ENCODE measurements at regions not wholly inside any gene's neighbourhood (a gene's known extent, or its start where the extent isn't known, plus 50 kb on each side); places are given as distances from the start of the nearest gene placed in this dataset.

DNA sequence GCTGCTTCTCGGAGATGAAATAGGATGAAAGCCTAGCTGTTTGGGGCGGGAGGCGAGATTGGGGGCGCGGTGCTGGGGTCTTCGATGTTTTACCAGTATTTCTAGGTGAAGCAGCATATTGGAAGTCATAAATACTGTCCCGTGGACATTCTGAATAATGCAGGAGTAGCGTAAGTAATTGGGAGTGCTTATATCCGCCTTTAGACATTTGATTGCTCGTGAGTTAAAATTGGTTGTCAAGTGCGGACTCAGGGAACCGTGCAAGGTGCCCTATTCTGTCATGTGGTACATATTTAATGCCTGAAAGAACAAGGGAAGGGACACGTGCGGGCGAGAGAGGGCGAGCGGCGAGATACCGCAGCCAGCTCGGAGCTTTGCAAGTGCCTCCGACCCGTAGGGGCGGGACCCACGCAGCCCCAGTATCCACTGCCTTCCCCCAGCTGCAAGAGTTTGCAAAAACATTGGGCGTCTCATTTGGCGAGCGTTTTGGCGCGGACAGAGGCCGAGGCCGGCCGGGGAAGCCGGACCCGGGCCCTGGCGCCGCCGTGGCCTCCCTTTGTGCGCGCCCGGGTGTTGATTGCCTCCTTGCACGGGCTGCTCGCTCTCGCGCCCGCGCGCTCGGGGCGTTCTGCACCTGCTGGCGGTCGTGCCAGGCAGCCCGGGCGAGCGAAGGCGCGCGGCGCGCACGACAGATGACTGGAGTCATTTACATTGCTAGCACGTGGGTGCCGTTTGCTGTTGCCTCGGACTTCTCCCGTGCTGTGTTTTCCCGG lies 849.8 kb upstream of the RBFOX1 start:
- in situ Hi-C loops (cut with HindIII; ENCODE audit: extremely low pct_ligation_motif_present, low pct_unique_long_range_greater_than_20kb) (no loop called here), intact Hi-C loops (cut with micrococcal nuclease; ENCODE audit: unreplicated experiment) (no loop called here)
- no peak overlapping the region for H2AFZ ChIP-seq (ENCODE audit: low read length)
- H3K27me3 ChIP-seq (ENCODE audit: control insufficient read depth in 1 of 2, insufficient read depth in 2 of 2, low read length in 2 of 2), result no peaks in the 10 kb centered on the region
- H4K20me1 ChIP-seq (ENCODE audit: insufficient read depth, low read length), result no peaks in the 10 kb centered on the region
- WGBS (ENCODE audit: low lambda C conversion rate), result 34% methylated on average over 33 of the region's 65 CpGs
- peaks cover under 1% of the 10 kb centered on the region; the same call in 1 of the 2 replicates for H3K9me3 ChIP-seq (ENCODE audit: low read length)
- no peak overlapping the region for H3K9ac ChIP-seq (ENCODE audit: insufficient read depth, low read depth, low read length)
- ChIA-PET CTCF (ENCODE audit: low intra/inter-chr PET ratio, low total read pairs) (no interaction called here), POLR2A (no interaction called here)
- no peaks in the 10 kb centered on the region for H3K79me2 ChIP-seq (ENCODE audit: insufficient read depth, low read length)
- H3K27ac ChIP-seq (ENCODE audit: extremely low read length, insufficient read depth, low read length), result no peak overlapping the region
- DNase-seq (ENCODE audit: low spot score) (no peak), FAIRE-seq (no peak), ATAC-seq (no peak)
- H3K4me1 ChIP-seq (ENCODE audit: insufficient read depth, low read length), result no peaks in the 10 kb centered on the region
- no peak for TF ChIP-seq SMYD3 (CRISPR knock-in tag; IDR thresholded peaks at IDR 0.05)
- TF ChIP-seq, protein P1, sequence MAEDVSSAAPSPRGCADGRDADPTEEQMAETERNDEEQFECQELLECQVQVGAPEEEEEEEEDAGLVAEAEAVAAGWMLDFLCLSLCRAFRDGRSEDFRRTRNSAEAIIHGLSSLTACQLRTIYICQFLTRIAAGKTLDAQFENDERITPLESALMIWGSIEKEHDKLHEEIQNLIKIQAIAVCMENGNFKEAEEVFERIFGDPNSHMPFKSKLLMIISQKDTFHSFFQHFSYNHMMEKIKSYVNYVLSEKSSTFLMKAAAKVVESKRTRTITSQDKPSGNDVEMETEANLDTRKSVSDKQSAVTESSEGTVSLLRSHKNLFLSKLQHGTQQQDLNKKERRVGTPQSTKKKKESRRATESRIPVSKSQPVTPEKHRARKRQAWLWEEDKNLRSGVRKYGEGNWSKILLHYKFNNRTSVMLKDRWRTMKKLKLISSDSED (CRISPR knock-in tag; IDR thresholded peaks at IDR 0.05), result no peak
- no peak for TF ChIP-seq ZNF577 (CRISPR knock-in tag; IDR thresholded peaks at IDR 0.05; ENCODE audit: borderline replicate concordance, low read depth)
- no peak for TF ChIP-seq ZNF747 (CRISPR knock-in tag; IDR thresholded peaks at IDR 0.05; ENCODE audit: borderline replicate concordance)
- TF ChIP-seq, protein P2, sequence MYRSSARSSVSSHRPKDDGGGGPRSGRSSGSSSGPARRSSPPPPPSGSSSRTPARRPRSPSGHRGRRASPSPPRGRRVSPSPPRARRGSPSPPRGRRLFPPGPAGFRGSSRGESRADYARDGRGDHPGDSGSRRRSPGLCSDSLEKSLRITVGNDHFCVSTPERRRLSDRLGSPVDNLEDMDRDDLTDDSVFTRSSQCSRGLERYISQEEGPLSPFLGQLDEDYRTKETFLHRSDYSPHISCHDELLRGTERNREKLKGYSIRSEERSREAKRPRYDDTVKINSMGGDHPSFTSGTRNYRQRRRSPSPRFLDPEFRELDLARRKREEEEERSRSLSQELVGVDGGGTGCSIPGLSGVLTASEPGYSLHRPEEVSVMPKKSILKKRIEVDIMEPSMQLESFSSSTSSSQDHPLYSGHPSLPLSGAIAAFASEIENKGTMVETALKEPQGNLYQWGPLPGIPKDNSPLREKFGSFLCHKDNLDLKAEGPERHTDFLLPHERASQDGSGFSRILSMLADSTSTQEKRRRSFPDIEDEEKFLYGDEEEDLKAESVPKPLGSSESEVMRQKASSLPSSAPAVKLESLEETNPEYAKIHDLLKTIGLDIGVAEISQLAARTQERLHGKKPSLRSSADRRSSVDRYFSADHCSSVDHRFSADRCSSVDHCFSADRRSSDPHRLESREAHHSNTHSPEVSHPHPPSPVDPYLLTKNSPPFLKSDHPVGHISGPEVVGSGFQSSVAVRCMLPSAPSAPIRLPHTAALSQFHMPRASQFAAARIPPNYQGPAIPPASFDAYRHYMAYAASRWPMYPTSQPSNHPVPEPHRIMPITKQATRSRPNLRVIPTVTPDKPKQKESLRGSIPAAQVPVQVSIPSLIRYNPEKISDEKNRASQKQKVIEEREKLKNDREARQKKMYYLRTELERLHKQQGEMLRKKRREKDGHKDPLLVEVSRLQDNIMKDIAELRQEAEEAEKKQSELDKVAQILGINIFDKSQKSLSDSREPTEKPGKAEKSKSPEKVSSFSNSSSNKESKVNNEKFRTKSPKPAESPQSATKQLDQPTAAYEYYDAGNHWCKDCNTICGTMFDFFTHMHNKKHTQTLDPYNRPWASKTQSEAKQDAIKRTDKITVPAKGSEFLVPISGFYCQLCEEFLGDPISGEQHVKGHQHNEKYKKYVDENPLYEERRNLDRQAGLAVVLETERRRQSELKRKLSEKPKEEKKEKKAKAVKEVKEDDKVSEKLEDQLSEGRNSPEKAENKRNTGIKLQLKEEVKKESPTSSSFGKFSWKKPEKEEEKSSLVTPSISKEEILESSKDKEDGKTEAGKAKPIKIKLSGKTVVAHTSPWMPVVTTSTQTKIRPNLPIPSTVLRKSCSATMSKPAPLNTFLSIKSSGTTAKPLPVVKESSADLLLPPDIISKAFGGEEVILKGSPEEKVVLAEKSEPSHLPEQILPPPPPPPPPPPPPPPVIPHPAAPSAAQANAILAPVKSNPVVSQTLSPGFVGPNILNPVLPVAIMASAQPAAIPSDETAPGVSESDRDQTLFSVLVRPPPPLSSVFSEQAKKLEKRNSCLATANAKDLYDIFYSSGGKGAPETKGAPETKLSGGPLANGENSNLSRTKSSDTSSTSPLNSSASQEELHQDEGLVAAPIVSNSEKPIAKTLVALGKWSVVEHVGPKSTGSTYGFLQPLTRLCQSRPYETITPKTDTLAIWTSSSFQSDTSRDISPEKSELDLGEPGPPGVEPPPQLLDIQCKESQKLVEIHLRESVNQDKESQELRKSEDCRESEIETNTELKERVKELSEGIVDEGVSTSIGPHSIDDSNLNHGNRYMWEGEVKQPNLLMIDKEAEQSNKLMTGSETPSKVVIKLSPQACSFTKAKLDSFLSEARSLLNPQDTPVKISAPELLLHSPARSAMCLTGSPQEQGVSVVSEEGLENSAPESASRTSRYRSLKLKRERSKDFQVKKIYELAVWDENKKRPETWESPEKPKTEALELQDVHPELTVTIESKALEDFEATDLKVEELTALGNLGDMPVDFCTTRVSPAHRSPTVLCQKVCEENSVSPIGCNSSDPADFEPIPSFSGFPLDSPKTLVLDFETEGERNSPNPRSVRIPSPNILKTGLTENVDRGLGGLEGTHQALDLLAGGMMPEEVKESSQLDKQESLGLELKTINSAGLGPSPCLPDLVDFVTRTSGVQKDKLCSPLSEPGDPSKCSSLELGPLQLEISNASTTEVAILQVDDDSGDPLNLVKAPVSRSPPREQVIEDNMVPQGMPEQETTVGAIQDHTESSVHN (CRISPR knock-in tag; IDR thresholded peaks at IDR 0.05), result no peak
- TF ChIP-seq MEIS2 (CRISPR knock-in tag; IDR thresholded peaks at IDR 0.05), result no peak
- TF ChIP-seq, protein P3, sequence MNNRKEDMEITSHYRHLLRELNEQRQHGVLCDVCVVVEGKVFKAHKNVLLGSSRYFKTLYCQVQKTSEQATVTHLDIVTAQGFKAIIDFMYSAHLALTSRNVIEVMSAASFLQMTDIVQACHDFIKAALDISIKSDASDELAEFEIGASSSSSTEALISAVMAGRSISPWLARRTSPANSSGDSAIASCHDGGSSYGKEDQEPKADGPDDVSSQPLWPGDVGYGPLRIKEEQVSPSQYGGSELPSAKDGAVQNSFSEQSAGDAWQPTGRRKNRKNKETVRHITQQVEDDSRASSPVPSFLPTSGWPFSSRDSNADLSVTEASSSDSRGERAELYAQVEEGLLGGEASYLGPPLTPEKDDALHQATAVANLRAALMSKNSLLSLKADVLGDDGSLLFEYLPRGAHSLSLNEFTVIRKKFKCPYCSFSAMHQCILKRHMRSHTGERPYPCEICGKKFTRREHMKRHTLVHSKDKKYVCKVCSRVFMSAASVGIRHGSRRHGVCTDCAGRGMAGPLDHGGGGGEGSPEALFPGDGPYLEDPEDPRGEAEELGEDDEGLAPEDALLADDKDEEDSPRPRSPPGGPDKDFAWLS (CRISPR knock-in tag; IDR thresholded peaks at IDR 0.05; ENCODE audit: borderline replicate concordance), result no peak
- no peak for TF ChIP-seq ZKSCAN1 (IDR thresholded peaks at IDR 0.05; ENCODE audit: low read length)
- TF ChIP-seq, protein P4, sequence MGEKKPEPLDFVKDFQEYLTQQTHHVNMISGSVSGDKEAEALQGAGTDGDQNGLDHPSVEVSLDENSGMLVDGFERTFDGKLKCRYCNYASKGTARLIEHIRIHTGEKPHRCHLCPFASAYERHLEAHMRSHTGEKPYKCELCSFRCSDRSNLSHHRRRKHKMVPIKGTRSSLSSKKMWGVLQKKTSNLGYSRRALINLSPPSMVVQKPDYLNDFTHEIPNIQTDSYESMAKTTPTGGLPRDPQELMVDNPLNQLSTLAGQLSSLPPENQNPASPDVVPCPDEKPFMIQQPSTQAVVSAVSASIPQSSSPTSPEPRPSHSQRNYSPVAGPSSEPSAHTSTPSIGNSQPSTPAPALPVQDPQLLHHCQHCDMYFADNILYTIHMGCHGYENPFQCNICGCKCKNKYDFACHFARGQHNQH (CRISPR knock-in tag; IDR thresholded peaks at IDR 0.05), result no peak
- no peaks in the 10 kb centered on the region for H3K36me3 ChIP-seq (replicated peaks in 1 of 2; ENCODE audit: control insufficient read depth in 1 of 2, insufficient read depth in 2 of 2, low read length in 2 of 2)
- no peak overlapping the region for H3K4me2 ChIP-seq (ENCODE audit: low read depth, low read length)
- BruUV-seq (replicated peaks), result no TSS peak
- no peak overlapping the region for H3K4me3 ChIP-seq (replicated peaks in 1 of 3; ENCODE audit: insufficient read depth in 1 of 3, low read depth in 2 of 3, low read length in 3 of 3)

Data from HepG2 (cell line).